Esophagus (tissue), 2 donors: ENCODE measurements at regions not wholly inside any gene's neighbourhood (a gene's known extent, or its start where the extent isn't known, plus 50 kb on each side); places are given as distances from the start of the nearest gene placed in this dataset.

Experiments used
- H3K27ac ChIP-seq, 2 donors: one replicate each; pipeline ENCODE4 v1.5.1; 2013; ENCODE audit warnings: low read depth in 2 of 2, mild to moderate bottlenecking in 2 of 2, inconsistent platforms in 1 of 2, low read length in 1 of 2, moderate library complexity in 1 of 2
- H3K27me3 ChIP-seq, 2 donors: one replicate each; pipeline ENCODE4 v1.6.1; 2013; ENCODE audit warnings: low read length in 2 of 2, control low read depth in 1 of 2, mild to moderate bottlenecking in 1 of 2; ENCODE audit not compliant: insufficient read depth in 2 of 2, control insufficient read depth in 1 of 2
- H3K36me3 ChIP-seq, 2 donors: one replicate each; pipeline ENCODE4 v1.6.1; 2013; ENCODE audit warnings: low read length in 1 of 2; ENCODE audit not compliant: control insufficient read depth in 2 of 2, insufficient read depth in 2 of 2
- H3K4me1 ChIP-seq, 2 donors: one replicate each; pipeline ENCODE4 v1.6.1; 2013; ENCODE audit warnings: low read length in 1 of 2; ENCODE audit not compliant: control insufficient read depth in 2 of 2, insufficient read depth in 2 of 2
- H3K4me3 ChIP-seq, 2 donors: one replicate each; pipeline ENCODE4 v1.5.1; 2013; ENCODE audit warnings: low read length in 2 of 2, mild to moderate bottlenecking in 2 of 2, low read depth in 1 of 2, moderate library complexity in 1 of 2
- H3K9me3 ChIP-seq, 2 donors: one replicate each; pipeline ENCODE4 v1.6.1; 2013; ENCODE audit warnings: mild to moderate bottlenecking in 2 of 2, low read depth in 1 of 2, low read length in 1 of 2, moderate library complexity in 1 of 2; ENCODE audit not compliant: control insufficient read depth in 2 of 2, insufficient read depth in 1 of 2
- WGBS, 2 donors: extraction: QIAGEN DNeasy Blood & Tissue Kit; methylation state at CpG; one replicate each; pipeline ENCODE4 v1.1.7; 2013; 5-methylcytosine and 5-hydroxymethylcytosine counted together
- donor health status: healthy with polysubstance abuse.
- donor health status: Bipolar disorder and iron deficiency.

GRCh38 chr3:59553076-59553475 is 503.3 kb upstream of the CFAP20DC start:
- Histone ChIP-seq H3K36me3 (no peaks in the 10 kb centered on the region), H3K4me1 (no peaks in the 10 kb centered on the region), H3K4me3 (no peak overlapping the region), H3K27me3 (no peaks in the 10 kb centered on the region), H3K9me3 (no peaks in the 10 kb centered on the region), H3K27ac (no peak overlapping the region)
- 81 to 83% methylated on average over 3 of the region's 3 CpGs for WGBS, 2 donors

- Histone ChIP-seq H3K27ac (no peak overlapping the region), H3K9me3 (no peaks in the 10 kb centered on the region), H3K4me3 (no peak overlapping the region), H3K27me3 (no peaks in the 10 kb centered on the region), H3K4me1 (no peaks in the 10 kb centered on the region), H3K36me3 (no peaks in the 10 kb centered on the region)
- 88 to 90% methylated on average over 4 of the region's 4 CpGs for WGBS, 2 donors
Measured at GRCh38 chr3:59551834-59552233, 502.0 kb upstream of the CFAP20DC start.

GRCh38 chr3:59549962-59550361 is 500.1 kb upstream of the CFAP20DC start:
- Histone ChIP-seq H3K4me1 (no peaks in the 10 kb centered on the region), H3K4me3 (no peak overlapping the region), H3K27ac (no peak overlapping the region), H3K9me3 (no peaks in the 10 kb centered on the region), H3K27me3 (no peaks in the 10 kb centered on the region), H3K36me3 (no peaks in the 10 kb centered on the region)
- WGBS, 2 donors: 54 to 81% methylated on average over 1 of the region's 1 CpG

GRCh38 chr3:59547874-59548273 is 498.0 kb upstream of the CFAP20DC start:
- H3K4me3 ChIP-seq: no peak overlapping the region
- H3K27ac ChIP-seq: no peak overlapping the region
- H3K4me1 ChIP-seq: no peaks in the 10 kb centered on the region
- H3K27me3 ChIP-seq: no peaks in the 10 kb centered on the region
- H3K36me3 ChIP-seq: no peaks in the 10 kb centered on the region
- H3K9me3 ChIP-seq: no peaks in the 10 kb centered on the region
- WGBS, 2 donors: 69 to 75% methylated on average over 3 of the region's 3 CpGs

GRCh38 chr3:59546522-59546921 is 496.7 kb upstream of the CFAP20DC start:
- WGBS, 2 donors: 91 to 95% methylated on average over 1 of the region's 1 CpG

GRCh38 chr3:59545374-59545773 is 495.5 kb upstream of the CFAP20DC start:
- H3K27ac ChIP-seq: no peak overlapping the region

More at GRCh38 chr3:59546522-59546921, 496.7 kb upstream of the CFAP20DC start:
- Histone ChIP-seq H3K27me3 (no peaks in the 10 kb centered on the region), H3K4me1 (no peaks in the 10 kb centered on the region), H3K27ac (no peak overlapping the region), H3K36me3 (no peaks in the 10 kb centered on the region), H3K9me3 (no peaks in the 10 kb centered on the region), H3K4me3 (no peak overlapping the region)

GRCh38 chr3:59542276-59542675 is 492.5 kb upstream of the CFAP20DC start:
- no peaks in the 10 kb centered on the region for H3K36me3 ChIP-seq
- no peaks in the 10 kb centered on the region for H3K27me3 ChIP-seq
- WGBS, 2 donors: 75 to 78% methylated on average over 3 of the region's 3 CpGs

More at GRCh38 chr3:59545374-59545773, 495.5 kb upstream of the CFAP20DC start:
- WGBS, 2 donors: 36 to 43% methylated on average over 1 of the region's 1 CpG
- H3K4me1 ChIP-seq: no peaks in the 10 kb centered on the region
- no peak overlapping the region for H3K4me3 ChIP-seq
- H3K27me3 ChIP-seq: no peaks in the 10 kb centered on the region
- no peaks in the 10 kb centered on the region for H3K36me3 ChIP-seq
- H3K9me3 ChIP-seq: no peaks in the 10 kb centered on the region

GRCh38 chr3:59540696-59541095 is 490.9 kb upstream of the CFAP20DC start:
- Histone ChIP-seq H3K4me3 (no peak overlapping the region), H3K9me3 (no peaks in the 10 kb centered on the region), H3K36me3 (no peaks in the 10 kb centered on the region), H3K27me3 (no peaks in the 10 kb centered on the region), H3K27ac (no peak overlapping the region), H3K4me1 (no peaks in the 10 kb centered on the region)
- WGBS, 2 donors: 77 to 79% methylated on average over 5 of the region's 5 CpGs

More at GRCh38 chr3:59542276-59542675, 492.5 kb upstream of the CFAP20DC start:
- Histone ChIP-seq H3K27ac (no peak overlapping the region), H3K4me1 (no peaks in the 10 kb centered on the region), H3K9me3 (no peaks in the 10 kb centered on the region), H3K4me3 (no peak overlapping the region)

GRCh38 chr3:59540241-59540640 is 490.4 kb upstream of the CFAP20DC start:
- Histone ChIP-seq H3K27ac (no peak overlapping the region), H3K4me3 (no peak overlapping the region), H3K9me3 (no peaks in the 10 kb centered on the region), H3K36me3 (no peaks in the 10 kb centered on the region), H3K4me1 (no peaks in the 10 kb centered on the region), H3K27me3 (no peaks in the 10 kb centered on the region)
- 56 to 73% methylated on average over 3 of the region's 3 CpGs for WGBS, 2 donors

- H3K4me3 ChIP-seq: no peak overlapping the region
- no peak overlapping the region for H3K27ac ChIP-seq
- WGBS, 2 donors: 92 to 95% methylated on average over 10 of the region's 10 CpGs
Measured at GRCh38 chr3:59538753-59539432, 489.1 kb upstream of the CFAP20DC start.

More at GRCh38 chr3:59538753-59539432, 489.1 kb upstream of the CFAP20DC start:
- Histone ChIP-seq H3K27me3 (no peaks in the 10 kb centered on the region), H3K4me1 (no peaks in the 10 kb centered on the region), H3K9me3 (no peaks in the 10 kb centered on the region), H3K36me3 (no peaks in the 10 kb centered on the region)
